IMR-90 (cell line): ENCODE measurements at regions not wholly inside any gene's neighbourhood (a gene's known extent, or its start where the extent isn't known, plus 50 kb on each side); places are given as distances from the start of the nearest gene placed in this dataset.

Source experiments
- ATAC-seq: fragments of 200-7000 bp; cut with Tn5 transposase; 2 replicates; pipeline ENCODE4 v1.9.1; 2020; ENCODE audit warnings: low read depth, mild to moderate bottlenecking, moderate library complexity
- BruUV-seq: library from RNA; stranded (reverse); fragments of 400-500 nt; replicated peaks from 2 replicates; lab custom pipeline; 2021; lab: Mats Ljungman, UMichigan
- CTCF ChIA-PET: fragments of 300-600 bp; formaldehyde crosslinking; extraction: SDS; loops from one replicate; lab custom pipeline; 2021; ENCODE audit warnings: antibody characterized with exemption; lab: Yijun Ruan, JAX
- POLR2A ChIA-PET: fragments of 300-600 bp; sonication (Branson Sonifier 250); formaldehyde crosslinking; loops from one replicate; lab custom pipeline; 2022; ENCODE audit warnings: antibody characterized with exemption; ENCODE audit not compliant: unreplicated experiment; lab: Charles Lee
- DNase-seq: peaks from one replicate; pipeline ENCODE4 v3.0.0; 2013
- H2AFZ ChIP-seq: replicated peaks from 2 replicates; pipeline ENCODE3; 2013; ENCODE audit warnings: low read length, mild to moderate bottlenecking; ENCODE audit not compliant: poor library complexity
- H2AK5ac ChIP-seq: 2 replicates; pipeline ENCODE4 v1.6.1; 2013; ENCODE audit warnings: low read depth, low read length, inconsistent platforms
- H2AK9ac ChIP-seq: replicated peaks from 2 replicates; pipeline ENCODE3; 2013; ENCODE audit warnings: mild to moderate bottlenecking, low read depth, low read length, moderate library complexity; ENCODE audit not compliant: poor library complexity
- H2BK120ac ChIP-seq: 2 replicates; pipeline ENCODE4 v1.6.1; 2013; ENCODE audit warnings: low read depth, low read length, inconsistent platforms
- H2BK15ac ChIP-seq: 3 replicates; pipeline ENCODE4 v1.6.1; 2013; ENCODE audit warnings: low read depth, low read length, inconsistent platforms
- H2BK20ac ChIP-seq: 2 replicates; pipeline ENCODE4 v1.6.1; 2013; ENCODE audit warnings: low read depth, mild to moderate bottlenecking, inconsistent platforms, low read length, moderate library complexity
- H2BK5ac ChIP-seq: 2 replicates; pipeline ENCODE4 v1.6.1; 2013; ENCODE audit warnings: mild to moderate bottlenecking, low read depth, low read length, inconsistent platforms; ENCODE audit not compliant: poor library complexity, severe bottlenecking
- H3K14ac ChIP-seq: replicated peaks from 2 replicates; pipeline ENCODE4 v1.6.1; 2013; ENCODE audit warnings: low read depth, low read length, inconsistent platforms
- H3K18ac ChIP-seq: 2 replicates; pipeline ENCODE4 v1.6.1; 2013; ENCODE audit warnings: low read depth, low read length, control low read depth
- H3K23ac ChIP-seq: 2 replicates; pipeline ENCODE4 v1.6.1; 2013; ENCODE audit warnings: low read depth, low read length, inconsistent platforms
- H3K27ac ChIP-seq: 2 replicates; pipeline ENCODE4 v1.5.1; 2013; ENCODE audit warnings: mild to moderate bottlenecking, control low read depth, low read length; ENCODE audit not compliant: insufficient read depth
- H3K27me3 ChIP-seq: 2 replicates; pipeline ENCODE4 v1.6.1; 2013; ENCODE audit warnings: low read length; ENCODE audit not compliant: control insufficient read depth, insufficient read depth
- H3K36me3 ChIP-seq: 2 replicates; pipeline ENCODE4 v1.6.1; 2013; ENCODE audit warnings: low read length, mixed read lengths; ENCODE audit not compliant: control insufficient read depth, insufficient read depth
- H3K4ac ChIP-seq: 2 replicates; pipeline ENCODE4 v1.6.1; 2013; ENCODE audit warnings: low read depth, low read length, inconsistent platforms
- H3K4me1 ChIP-seq: 2 replicates; pipeline ENCODE4 v1.6.1; 2013; ENCODE audit warnings: low read length, mixed read lengths; ENCODE audit not compliant: control insufficient read depth, insufficient read depth
- H3K4me2 ChIP-seq: 2 replicates; pipeline ENCODE4 v1.6.1; 2013; ENCODE audit warnings: low read depth, mild to moderate bottlenecking, control low read depth, low read length, moderate library complexity
- H3K4me3 ChIP-seq: 2 replicates; pipeline ENCODE4 v1.5.1; 2013; ENCODE audit warnings: low read depth, mild to moderate bottlenecking, control low read depth, low read length, moderate library complexity; ENCODE audit not compliant: insufficient read depth
- H3K56ac ChIP-seq: 2 replicates; pipeline ENCODE4 v1.6.1; 2013; ENCODE audit warnings: low read length, inconsistent platforms; ENCODE audit not compliant: insufficient read depth; ENCODE audit errors: extremely low read depth
- H3K79me1 ChIP-seq, 2 experiments: 2 replicates each; pipeline ENCODE4 v1.6.1; 2013; ENCODE audit warnings: low read length in 2 of 2, inconsistent platforms in 1 of 2, low read depth in 1 of 2
- H3K9ac ChIP-seq: 2 replicates; pipeline ENCODE4 v1.6.1; 2013; ENCODE audit warnings: low read depth, low read length, control low read depth
- H3K9me1 ChIP-seq: 2 replicates; pipeline ENCODE4 v1.6.1; 2013; ENCODE audit warnings: low read length, inconsistent platforms; ENCODE audit not compliant: insufficient read depth
- H3K9me3 ChIP-seq: 2 replicates; pipeline ENCODE4 v1.6.1; 2013; ENCODE audit warnings: low read length; ENCODE audit not compliant: control insufficient read depth, insufficient read depth
- H4K20me1 ChIP-seq: 2 replicates; pipeline ENCODE4 v1.6.1; 2013; ENCODE audit warnings: low read length, inconsistent platforms; ENCODE audit not compliant: insufficient read depth
- H4K5ac ChIP-seq: 2 replicates; pipeline ENCODE4 v1.6.1; 2013; ENCODE audit warnings: mild to moderate bottlenecking, low read depth, low read length, control low read depth
- H4K8ac ChIP-seq, 2 experiments: 2 replicates each; pipeline ENCODE4 v1.6.1; 2013; ENCODE audit warnings: low read depth in 2 of 2, low read length in 2 of 2, control low read depth in 1 of 2, inconsistent platforms in 1 of 2
- H4K91ac ChIP-seq: 2 replicates; pipeline ENCODE4 v1.6.1; 2013; ENCODE audit warnings: low read depth, low read length, inconsistent platforms; ENCODE audit not compliant: insufficient read depth
- CHD1 ChIP-seq: IDR thresholded peaks from 2 replicates; pipeline ENCODE4 v1.6.1; 2012; ENCODE audit warnings: low read depth, low read length, improper control_type of control experiment
- CTCF ChIP-seq: conservative IDR thresholded peaks from 2 replicates; pipeline ENCODE4 v1.5.1; 2012; ENCODE audit warnings: mild to moderate bottlenecking, low read depth, low read length, improper control_type of control experiment
- FOS ChIP-seq: fragments of 150-350 bp; IDR thresholded peaks from 2 replicates; pipeline ENCODE4 v1.6.1; 2016; ENCODE audit warnings: low read depth, low read length
- MAFK ChIP-seq: IDR thresholded peaks from 2 replicates; pipeline ENCODE4 v1.6.1; 2012; ENCODE audit warnings: low read depth, low read length, improper control_type of control experiment
- MAZ ChIP-seq: IDR thresholded peaks from 2 replicates; pipeline ENCODE4 v1.6.1; 2012; ENCODE audit warnings: low read depth, mild to moderate bottlenecking, low read length, improper control_type of control experiment, moderate library complexity, borderline replicate concordance
- NFE2L2 ChIP-seq: fragments of 150-350 bp; IDR thresholded peaks from 2 replicates; pipeline ENCODE4 v1.6.1; 2016; ENCODE audit warnings: low read depth, mild to moderate bottlenecking, low read length
- RAD21 ChIP-seq: IDR thresholded peaks from 2 replicates; pipeline ENCODE4 v1.6.1; 2012; ENCODE audit warnings: low read length, improper control_type of control experiment
- RCOR1 ChIP-seq: IDR thresholded peaks from 2 replicates; pipeline ENCODE4 v1.6.1; 2012; ENCODE audit warnings: mild to moderate bottlenecking, low read length, improper control_type of control experiment; ENCODE audit not compliant: insufficient replicate concordance
- RFX5 ChIP-seq: IDR thresholded peaks from 2 replicates; pipeline ENCODE4 v1.8.0; 2012; ENCODE audit warnings: low read depth, mild to moderate bottlenecking, low read length, moderate library complexity
- SMC3 ChIP-seq: fragments of 150-350 bp; IDR thresholded peaks from 2 replicates; pipeline ENCODE4 v1.6.1; 2016; ENCODE audit warnings: low read depth, mild to moderate bottlenecking, antibody characterized with exemption, low read length, moderate library complexity
- USF2 ChIP-seq: fragments of 150-350 bp; IDR thresholded peaks from 2 replicates; pipeline ENCODE4 v1.6.1; 2017; ENCODE audit warnings: mild to moderate bottlenecking, antibody characterized with exemption, low read length, low read depth
- WGBS, 2 experiments: methylation state at CpG; one replicate each; pipeline versions ENCODE4 v1.1.5 to v1.1.7; 2013; ENCODE audit warnings: missing lambda C conversion rate in 2 of 2; ENCODE audit not compliant: insufficient read length in 1 of 2; ENCODE audit errors: extremely low coverage in 2 of 2; 5-methylcytosine and 5-hydroxymethylcytosine counted together
- dilution Hi-C: fragments of 300-500 bp; cut with HindIII; formaldehyde crosslinking; loops from one replicate; pipeline ENCODE4 v1.14.3; 2018; ENCODE audit warnings: low sequenced_read_pairs; ENCODE audit not compliant: unreplicated experiment
- in situ Hi-C: fragments of 300-500 bp; cut with MboI; formaldehyde crosslinking; loops from 3 replicates; pipeline ENCODE4 v1.14.3; 2019; ENCODE audit warnings: low sequenced_read_pairs, inconsistent platforms, mixed read lengths
- intact Hi-C: fragments of 100-400 bp; cut with micrococcal nuclease; formaldehyde crosslinking; loops from 2 replicates; pipeline ENCODE4 v1.10.0; 2022
- TF ChIP-seq, protein P1 (sequence below): fragments of 150-350 bp; IDR thresholded peaks from 2 replicates; pipeline ENCODE4 v1.6.1; 2016; ENCODE audit warnings: low read depth, mild to moderate bottlenecking, low read length, moderate library complexity, borderline replicate concordance

- Histone ChIP-seq H3K4me1 (no peaks in the 10 kb centered on the region), H4K5ac (no peak overlapping the region), H3K23ac (no peak overlapping the region), H3K4me2 (no peak overlapping the region), H3K36me3 (no peaks in the 10 kb centered on the region), H2BK20ac (no peak overlapping the region), H3K14ac (no peak overlapping the region), H3K79me1 (no peaks in the 10 kb centered on the region), H2BK15ac (no peak overlapping the region), H3K9ac (no peak overlapping the region), H3K27ac (no peak overlapping the region), H3K9me3 (peaks cover 29% of the 10 kb centered on the region), H3K9me1 (no peaks in the 10 kb centered on the region), H3K4me3 (no peak overlapping the region), H2BK120ac (no peak overlapping the region), H2AK9ac (no peak overlapping the region), H4K91ac (no peak overlapping the region), H2AK5ac (no peak overlapping the region), H3K56ac (no peak overlapping the region), H2AFZ (no peak overlapping the region), H2BK5ac (no peak overlapping the region), H3K18ac (no peak overlapping the region), H3K4ac (no peak overlapping the region), H4K20me1 (no peaks in the 10 kb centered on the region), H4K8ac (no peak overlapping the region), H3K27me3 (no peaks in the 10 kb centered on the region)
- in situ Hi-C loops = no loop called here
- no TSS peak for BruUV-seq
- CTCF ChIA-PET = no interaction called here
- WGBS, 2 experiments = no CpG with 5 or more reads among the region's 1 CpG
- DNase-seq = no peak
- dilution Hi-C loops = no loop called here
- TF ChIP-seq RFX5 (no peak), MAFK (no peak), RCOR1 (no peak), USF2 (no peak), FOS (no peak), SMC3 (no peak), CHD1 (no peak), MAZ (no peak), CTCF (no peak), RAD21 (no peak), NFE2L2 (no peak)
- TF ChIP-seq, protein P1, sequence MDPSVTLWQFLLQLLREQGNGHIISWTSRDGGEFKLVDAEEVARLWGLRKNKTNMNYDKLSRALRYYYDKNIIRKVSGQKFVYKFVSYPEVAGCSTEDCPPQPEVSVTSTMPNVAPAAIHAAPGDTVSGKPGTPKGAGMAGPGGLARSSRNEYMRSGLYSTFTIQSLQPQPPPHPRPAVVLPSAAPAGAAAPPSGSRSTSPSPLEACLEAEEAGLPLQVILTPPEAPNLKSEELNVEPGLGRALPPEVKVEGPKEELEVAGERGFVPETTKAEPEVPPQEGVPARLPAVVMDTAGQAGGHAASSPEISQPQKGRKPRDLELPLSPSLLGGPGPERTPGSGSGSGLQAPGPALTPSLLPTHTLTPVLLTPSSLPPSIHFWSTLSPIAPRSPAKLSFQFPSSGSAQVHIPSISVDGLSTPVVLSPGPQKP = no peak
- no peak for ATAC-seq
- POLR2A ChIA-PET = interaction anchor here (0.7 kb wide), 1 partner anchor 404 kb away, joined by 10 read pairs; no protein-coding TSS in a partner anchor
- intact Hi-C loops = no loop called here
Measured at GRCh38 chr22:34897126-34897525, 168.8 kb upstream of the ISX start.
